SK-N-SH treated with all-trans-retinoic acid at 6 μM for 48 hours (cell line): ENCODE measurements at regions not wholly inside any gene's neighbourhood (a gene's known extent, or its start where the extent isn't known, plus 50 kb on each side); places are given as distances from the start of the nearest gene placed in this dataset.

Experiments used
- ATAC-seq: fragments of 200-7000 bp; cut with Tn5 transposase; 3 replicates; pipeline ENCODE4 v1.9.1; 2020; ENCODE audit warnings: mild to moderate bottlenecking, moderate library complexity
- ARNTL ChIP-seq: fragments of 450-650 bp; formaldehyde crosslinking; IDR thresholded peaks from 2 replicates; pipeline ENCODE4 v1.5.0; 2020; ENCODE audit warnings: low read depth, mild to moderate bottlenecking, moderate library complexity, borderline replicate concordance
- BACH2 ChIP-seq: fragments of 250-450 bp; sonication (Bioruptor Pico); IDR thresholded peaks from 2 replicates; pipeline ENCODE4 v1.9.0; 2021; ENCODE audit warnings: mild to moderate bottlenecking, borderline replicate concordance
- CREB5 ChIP-seq: fragments of 250-450 bp; sonication (Bioruptor Pico); IDR thresholded peaks from 2 replicates; pipeline ENCODE4 v1.5.1; 2020; ENCODE audit warnings: low read depth, mild to moderate bottlenecking, moderate library complexity
- CSDC2 ChIP-seq: fragments of 250-450 bp; sonication (Bioruptor Pico); IDR thresholded peaks from 2 replicates; pipeline ENCODE4 v1.5.0; 2020; ENCODE audit warnings: mild to moderate bottlenecking, moderate library complexity
- ESRRG ChIP-seq: fragments of 250-450 bp; sonication (Bioruptor Pico); IDR thresholded peaks from 2 replicates; pipeline ENCODE4 v1.6.1; 2021; ENCODE audit warnings: mild to moderate bottlenecking
- GLIS3 ChIP-seq: fragments of 250-450 bp; sonication (Bioruptor Pico); IDR thresholded peaks from 2 replicates; pipeline ENCODE4 v1.5.0; 2020; ENCODE audit warnings: mild to moderate bottlenecking, moderate library complexity
- ISL1 ChIP-seq: fragments of 250-450 bp; sonication (Bioruptor Pico); IDR thresholded peaks from 2 replicates; pipeline ENCODE4 v2.1.2; 2022; ENCODE audit warnings: mild to moderate bottlenecking, moderate library complexity
- OSR1 ChIP-seq: fragments of 250-450 bp; sonication (Bioruptor Pico); IDR thresholded peaks from 2 replicates; pipeline ENCODE4 v1.8.0; 2022; ENCODE audit warnings: moderate library complexity, mild to moderate bottlenecking, inconsistent platforms
- PATZ1 ChIP-seq: fragments of 250-450 bp; sonication (Bioruptor Pico); IDR thresholded peaks from 2 replicates; pipeline ENCODE4 v1.8.0; 2020; ENCODE audit warnings: mild to moderate bottlenecking, moderate library complexity, borderline replicate concordance
- POU6F1 ChIP-seq: fragments of 250-450 bp; sonication (Bioruptor Pico); IDR thresholded peaks from 2 replicates; pipeline ENCODE4 v1.8.0; 2021; ENCODE audit warnings: low read depth, mild to moderate bottlenecking, moderate library complexity, borderline replicate concordance
- PPARA ChIP-seq: fragments of 250-450 bp; sonication (Bioruptor Pico); IDR thresholded peaks from 2 replicates; pipeline ENCODE4 v1.5.0; 2020; ENCODE audit warnings: mild to moderate bottlenecking, borderline replicate concordance
- RARB ChIP-seq: fragments of 250-450 bp; sonication (Bioruptor Pico); IDR thresholded peaks from 2 replicates; pipeline ENCODE4 v1.8.0; 2021; ENCODE audit warnings: mild to moderate bottlenecking, moderate library complexity
- SNAI2 ChIP-seq: fragments of 250-450 bp; sonication (Bioruptor Pico); IDR thresholded peaks from 2 replicates; pipeline ENCODE4 v1.5.0; 2020; ENCODE audit warnings: mild to moderate bottlenecking, moderate library complexity
- TCF4 ChIP-seq: fragments of 250-450 bp; sonication (Bioruptor Pico); IDR thresholded peaks from 2 replicates; pipeline ENCODE4 v1.8.0; 2021; ENCODE audit warnings: mild to moderate bottlenecking, moderate library complexity, borderline replicate concordance
- ZC3H10 ChIP-seq: fragments of 250-450 bp; sonication (Bioruptor Pico); IDR thresholded peaks from 2 replicates; pipeline ENCODE4 v1.5.1; 2021; ENCODE audit warnings: mild to moderate bottlenecking, moderate library complexity
- ZFP3 ChIP-seq: fragments of 250-450 bp; sonication (Bioruptor Pico); IDR thresholded peaks from 2 replicates; pipeline ENCODE4 v1.5.0; 2020; ENCODE audit warnings: mild to moderate bottlenecking, moderate library complexity
- ZFP30 ChIP-seq: fragments of 450-650 bp; formaldehyde crosslinking; IDR thresholded peaks from 2 replicates; pipeline ENCODE4 v1.5.0; 2022; ENCODE audit warnings: mild to moderate bottlenecking, moderate library complexity
- ZNF565 ChIP-seq: fragments of 450-650 bp; formaldehyde crosslinking; conservative IDR thresholded peaks from 2 replicates; pipeline ENCODE4 v1.5.0; 2020; ENCODE audit warnings: low read depth, mild to moderate bottlenecking, moderate library complexity
- ZNF70 ChIP-seq: fragments of 450-650 bp; formaldehyde crosslinking; IDR thresholded peaks from 2 replicates; pipeline ENCODE4 v1.5.0; 2020; ENCODE audit warnings: mild to moderate bottlenecking, moderate library complexity
- ZNF8 ChIP-seq: fragments of 450-650 bp; formaldehyde crosslinking; IDR thresholded peaks from 2 replicates; pipeline ENCODE4 v1.5.0; 2020; ENCODE audit warnings: mild to moderate bottlenecking, moderate library complexity
- TF ChIP-seq, protein P1 (sequence below): fragments of 250-450 bp; sonication (Bioruptor Pico); IDR thresholded peaks from 2 replicates; pipeline ENCODE4 v1.5.0; 2020; ENCODE audit warnings: mild to moderate bottlenecking, moderate library complexity
- TF ChIP-seq, protein P2 (sequence below): fragments of 250-450 bp; sonication (Bioruptor Pico); IDR thresholded peaks from 2 replicates; pipeline ENCODE4 v1.5.1; 2021; ENCODE audit warnings: mild to moderate bottlenecking, moderate library complexity

GRCh38 chr15:38042211-38042610 is 107.8 kb downstream of the TMCO5A start:
- no peak for ATAC-seq
- TF ChIP-seq ZFP3, result no peak
- no peak for TF ChIP-seq ISL1 (CRISPR knock-in tag)

- TF ChIP-seq OSR1 (CRISPR knock-in tag), result no peak
- no peak for TF ChIP-seq ZNF8
- no peak for TF ChIP-seq PPARA (CRISPR knock-in tag)
- TF ChIP-seq ZNF70, result no peak
- no peak for TF ChIP-seq SNAI2 (CRISPR knock-in tag)
- ATAC-seq, result no peak
Observed at GRCh38 chr15:38042707-38043445, 108.4 kb downstream of the TMCO5A start.

DNA sequence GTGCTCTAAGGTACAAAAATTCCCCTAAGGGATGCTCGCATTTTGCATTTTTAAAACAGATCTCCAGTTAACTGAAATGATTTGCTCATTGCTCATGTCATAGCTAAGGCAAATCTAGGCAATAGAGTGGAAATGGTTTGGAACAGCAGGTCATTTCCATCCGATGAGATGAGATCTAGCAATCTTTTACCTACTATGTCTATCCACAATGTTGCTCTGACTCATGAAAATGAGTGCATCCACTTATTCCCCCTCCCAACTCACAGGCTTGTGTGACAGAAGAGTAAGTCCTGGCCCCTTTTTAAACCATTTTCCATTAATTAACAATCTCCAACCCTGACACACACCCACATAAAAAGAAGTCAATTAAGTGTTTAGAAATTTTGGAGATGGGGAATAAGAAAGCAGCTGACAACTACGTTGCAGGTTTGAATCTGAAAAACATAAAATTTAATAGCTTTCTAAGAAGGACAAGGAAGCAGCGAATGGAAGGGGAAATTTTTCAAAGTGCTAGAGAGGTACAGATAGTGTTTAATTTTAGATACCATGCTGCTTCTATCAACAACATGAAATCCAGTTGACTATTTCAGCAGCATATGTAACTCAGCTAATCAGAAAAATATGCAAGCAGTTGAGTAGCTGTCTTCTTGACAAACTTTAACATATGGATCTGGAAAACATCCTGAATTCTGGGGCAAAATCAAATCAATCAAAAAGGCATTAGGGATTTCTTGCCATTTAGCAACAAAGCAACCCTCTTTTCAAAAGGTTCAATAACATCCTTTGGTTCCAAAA is 112.0 kb downstream of the TMCO5A start:
- ATAC-seq, result peak; percentile 30; the same call in 1 of the 3 replicates
- TF ChIP-seq OSR1 (CRISPR knock-in tag) (no peak), ZFP30 (CRISPR knock-in tag) (no peak), PATZ1 (no peak), ESRRG (CRISPR knock-in tag) (no peak), BACH2 (CRISPR knock-in tag) (no peak), ZFP3 (no peak), ARNTL (CRISPR knock-in tag) (no peak)
- TF ChIP-seq, protein P1, sequence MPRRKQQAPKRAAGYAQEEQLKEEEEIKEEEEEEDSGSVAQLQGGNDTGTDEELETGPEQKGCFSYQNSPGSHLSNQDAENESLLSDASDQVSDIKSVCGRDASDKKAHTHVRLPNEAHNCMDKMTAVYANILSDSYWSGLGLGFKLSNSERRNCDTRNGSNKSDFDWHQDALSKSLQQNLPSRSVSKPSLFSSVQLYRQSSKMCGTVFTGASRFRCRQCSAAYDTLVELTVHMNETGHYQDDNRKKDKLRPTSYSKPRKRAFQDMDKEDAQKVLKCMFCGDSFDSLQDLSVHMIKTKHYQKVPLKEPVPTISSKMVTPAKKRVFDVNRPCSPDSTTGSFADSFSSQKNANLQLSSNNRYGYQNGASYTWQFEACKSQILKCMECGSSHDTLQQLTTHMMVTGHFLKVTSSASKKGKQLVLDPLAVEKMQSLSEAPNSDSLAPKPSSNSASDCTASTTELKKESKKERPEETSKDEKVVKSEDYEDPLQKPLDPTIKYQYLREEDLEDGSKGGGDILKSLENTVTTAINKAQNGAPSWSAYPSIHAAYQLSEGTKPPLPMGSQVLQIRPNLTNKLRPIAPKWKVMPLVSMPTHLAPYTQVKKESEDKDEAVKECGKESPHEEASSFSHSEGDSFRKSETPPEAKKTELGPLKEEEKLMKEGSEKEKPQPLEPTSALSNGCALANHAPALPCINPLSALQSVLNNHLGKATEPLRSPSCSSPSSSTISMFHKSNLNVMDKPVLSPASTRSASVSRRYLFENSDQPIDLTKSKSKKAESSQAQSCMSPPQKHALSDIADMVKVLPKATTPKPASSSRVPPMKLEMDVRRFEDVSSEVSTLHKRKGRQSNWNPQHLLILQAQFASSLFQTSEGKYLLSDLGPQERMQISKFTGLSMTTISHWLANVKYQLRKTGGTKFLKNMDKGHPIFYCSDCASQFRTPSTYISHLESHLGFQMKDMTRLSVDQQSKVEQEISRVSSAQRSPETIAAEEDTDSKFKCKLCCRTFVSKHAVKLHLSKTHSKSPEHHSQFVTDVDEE (CRISPR knock-in tag), result no peak
- TF ChIP-seq, all 23 proteins: peak for 0

DNA sequence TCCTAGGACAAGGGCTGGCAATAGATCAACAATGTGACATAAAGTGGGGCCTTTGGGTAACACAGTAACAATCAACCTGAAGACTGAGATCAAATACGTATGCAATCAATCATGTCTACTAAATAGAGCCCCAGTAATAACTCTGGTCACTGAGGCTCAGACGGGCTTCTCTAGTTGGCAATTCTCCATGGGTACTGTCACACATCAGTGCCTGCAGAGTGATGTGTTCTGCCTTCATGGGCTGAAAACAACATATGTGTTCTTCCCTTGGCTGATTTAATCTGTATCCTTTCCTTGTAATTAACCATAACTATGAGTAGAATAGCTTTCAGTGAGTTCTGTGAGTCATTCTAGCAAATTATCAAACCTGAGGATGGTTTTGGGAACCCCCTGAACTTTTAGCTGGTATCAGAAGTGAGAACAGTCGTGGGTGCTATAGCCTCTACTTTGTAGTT is 113.6 kb downstream of the TMCO5A start:
- no peak for ATAC-seq
- TF ChIP-seq SNAI2 (CRISPR knock-in tag) (no peak), ZNF8 (no peak), CSDC2 (no peak), OSR1 (CRISPR knock-in tag) (no peak), GLIS3 (CRISPR knock-in tag) (no peak), PATZ1 (no peak), TCF4 (CRISPR knock-in tag) (no peak), CREB5 (no peak), POU6F1 (CRISPR knock-in tag) (no peak), ZFP3 (no peak), ZC3H10 (CRISPR knock-in tag) (no peak), ARNTL (CRISPR knock-in tag) (no peak), ZNF565 (CRISPR knock-in tag) (no peak), PPARA (CRISPR knock-in tag) (no peak), ZFP30 (CRISPR knock-in tag) (no peak), BACH2 (CRISPR knock-in tag) (no peak), RARB (CRISPR knock-in tag) (no peak), ZNF70 (no peak), ISL1 (CRISPR knock-in tag) (no peak)
- TF ChIP-seq, protein P2, sequence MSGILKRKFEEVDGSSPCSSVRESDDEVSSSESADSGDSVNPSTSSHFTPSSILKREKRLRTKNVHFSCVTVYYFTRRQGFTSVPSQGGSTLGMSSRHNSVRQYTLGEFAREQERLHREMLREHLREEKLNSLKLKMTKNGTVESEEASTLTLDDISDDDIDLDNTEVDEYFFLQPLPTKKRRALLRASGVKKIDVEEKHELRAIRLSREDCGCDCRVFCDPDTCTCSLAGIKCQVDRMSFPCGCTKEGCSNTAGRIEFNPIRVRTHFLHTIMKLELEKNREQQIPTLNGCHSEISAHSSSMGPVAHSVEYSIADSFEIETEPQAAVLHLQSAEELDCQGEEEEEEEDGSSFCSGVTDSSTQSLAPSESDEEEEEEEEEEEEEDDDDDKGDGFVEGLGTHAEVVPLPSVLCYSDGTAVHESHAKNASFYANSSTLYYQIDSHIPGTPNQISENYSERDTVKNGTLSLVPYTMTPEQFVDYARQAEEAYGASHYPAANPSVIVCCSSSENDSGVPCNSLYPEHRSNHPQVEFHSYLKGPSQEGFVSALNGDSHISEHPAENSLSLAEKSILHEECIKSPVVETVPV (CRISPR knock-in tag), result no peak
